Chondrocyte (in vitro differentiated cells): ENCODE measurements at regions not wholly inside any gene's neighbourhood (a gene's known extent, or its start where the extent isn't known, plus 50 kb on each side); places are given as distances from the start of the nearest gene placed in this dataset.

ENCODE experiments used
- DNase-seq: peaks from one replicate; pipeline ENCODE4 v3.0.0; 2021; ENCODE audit warnings: mixed read lengths, low spot score
- H3K27ac Mint-ChIP-seq: one replicate; pipeline ENCODE4 v1.8.0; 2021; ENCODE audit warnings: mild to moderate bottlenecking, moderate library complexity, mixed read lengths; ENCODE audit not compliant: unreplicated experiment
- H3K27me3 Mint-ChIP-seq: 2 replicates; pipeline ENCODE4 v1.8.0; 2021; ENCODE audit warnings: low read depth, mixed read lengths
- H3K36me3 Mint-ChIP-seq: 2 replicates; pipeline ENCODE4 v1.8.0; 2021; ENCODE audit warnings: low read depth, mixed read lengths
- H3K4me1 Mint-ChIP-seq: 2 replicates; pipeline ENCODE4 v1.8.0; 2021; ENCODE audit warnings: low read depth, mild to moderate bottlenecking, mixed read lengths
- H3K4me3 Mint-ChIP-seq: one replicate; pipeline ENCODE4 v1.8.0; 2021; ENCODE audit warnings: mild to moderate bottlenecking, moderate library complexity, mixed read lengths; ENCODE audit not compliant: unreplicated experiment
- H3K9me3 Mint-ChIP-seq: 2 replicates; pipeline ENCODE4 v1.8.0; 2021; ENCODE audit warnings: low read depth, mixed read lengths
- CTCF ChIP-seq: fragments of 200-600 bp; sonication (generic); IDR thresholded peaks from 2 replicates; pipeline ENCODE4 v1.5.0; 2021; ENCODE audit warnings: antibody characterized with exemption, mild to moderate bottlenecking, moderate library complexity

- TF ChIP-seq CTCF, result no peak
- H3K36me3 Mint-ChIP-seq, result peaks cover 1% of the 10 kb centered on the region
These were observed 604.8 kb upstream of the SEL1L start for GRCh38 chr14:82138431-82138830.

GRCh38 chr14:82146846-82147245 lies 613.2 kb upstream of the SEL1L start:
- TF ChIP-seq CTCF, result no peak
- no peak overlapping the region for H3K27ac Mint-ChIP-seq
- peaks cover 7% of the 10 kb centered on the region for H3K9me3 Mint-ChIP-seq
- no peaks in the 10 kb centered on the region for H3K27me3 Mint-ChIP-seq
- no peak for DNase-seq
- no peaks in the 10 kb centered on the region for H3K4me1 Mint-ChIP-seq
- no peak overlapping the region for H3K4me3 Mint-ChIP-seq
- no peaks in the 10 kb centered on the region for H3K36me3 Mint-ChIP-seq

More at GRCh38 chr14:82138431-82138830, 604.8 kb upstream of the SEL1L start:
- Mint-ChIP-seq H3K27me3 (no peaks in the 10 kb centered on the region), H3K4me3 (no peak overlapping the region), H3K9me3 (peaks cover 34% of the 10 kb centered on the region), H3K4me1 (no peaks in the 10 kb centered on the region), H3K27ac (no peak overlapping the region)
- DNase-seq, result no peak

- H3K36me3 Mint-ChIP-seq, result no peaks in the 10 kb centered on the region
- no peak overlapping the region for H3K4me3 Mint-ChIP-seq
- no peak for TF ChIP-seq CTCF
These were observed 620.0 kb upstream of the SEL1L start for GRCh38 chr14:82153689-82154088.

GRCh38 chr14:82159624-82160023 lies 626.0 kb upstream of the SEL1L start:
- Mint-ChIP-seq H3K27ac (no peak overlapping the region), H3K4me1 (no peaks in the 10 kb centered on the region), H3K4me3 (no peak overlapping the region)

More at GRCh38 chr14:82153689-82154088, 620.0 kb upstream of the SEL1L start:
- H3K9me3 Mint-ChIP-seq, result no peaks in the 10 kb centered on the region
- no peak overlapping the region for H3K27ac Mint-ChIP-seq
- no peaks in the 10 kb centered on the region for H3K4me1 Mint-ChIP-seq
- peaks cover 3% of the 10 kb centered on the region for H3K27me3 Mint-ChIP-seq
- no peak for DNase-seq

GRCh38 chr14:82180139-82180538 lies 646.5 kb upstream of the SEL1L start:
- Mint-ChIP-seq H3K36me3 (no peaks in the 10 kb centered on the region), H3K9me3 (peaks cover 15% of the 10 kb centered on the region), H3K27ac (no peak overlapping the region), H3K4me3 (no peak overlapping the region), H3K4me1 (no peaks in the 10 kb centered on the region), H3K27me3 (no peaks in the 10 kb centered on the region)
- TF ChIP-seq CTCF, result no peak
- DNase-seq, result no peak

More at GRCh38 chr14:82159624-82160023, 626.0 kb upstream of the SEL1L start:
- no peak for DNase-seq
- no peak for TF ChIP-seq CTCF
- no peaks in the 10 kb centered on the region for H3K27me3 Mint-ChIP-seq
- no peaks in the 10 kb centered on the region for H3K36me3 Mint-ChIP-seq
- peaks cover 23% of the 10 kb centered on the region for H3K9me3 Mint-ChIP-seq
